ENCODE measurements at regions not wholly inside any gene's neighbourhood (a gene's known extent, or its start where the extent isn't known, plus 50 kb on each side); places are given as distances from the start of the nearest gene placed in this dataset.

DNA sequence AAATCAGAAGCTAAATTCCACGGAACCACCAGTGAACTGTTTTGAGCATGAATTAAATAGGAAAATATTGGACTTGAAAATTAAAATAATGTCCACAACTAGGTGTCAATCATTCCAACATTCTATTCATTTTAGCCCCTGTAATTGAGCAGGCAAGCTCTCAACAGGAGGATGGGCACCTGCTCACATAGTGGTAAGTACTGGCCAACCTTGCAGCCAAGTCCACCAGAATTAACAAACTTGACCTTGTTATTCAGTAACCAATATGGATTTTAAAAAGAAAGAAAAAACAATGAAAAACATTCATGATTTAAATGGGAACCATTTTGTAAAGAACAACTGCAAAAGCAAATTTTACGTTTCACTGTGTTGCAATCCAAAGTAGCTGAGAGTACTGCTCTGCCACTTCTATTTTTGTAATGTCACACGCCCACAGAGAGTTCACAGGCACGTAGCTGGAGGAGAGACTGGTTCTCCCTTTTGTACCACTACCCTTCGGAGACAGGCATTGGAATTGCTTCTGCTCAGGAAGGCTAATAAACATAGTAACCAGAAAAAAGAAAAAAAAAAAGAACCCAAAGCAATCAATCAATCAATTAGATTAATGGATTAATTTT, 75.2 kb upstream of the F13A1 start:
- H3K9me3 Mint-ChIP-seq = peaks cover 0 to 2% (median 0%) of the 10 kb centered on the region in 5 donors
- H3K36me3 Mint-ChIP-seq = no peaks in the 10 kb centered on the region
- CTCF ChIA-PET = no interaction called here
- no peaks in the 10 kb centered on the region for H3K4me1 Mint-ChIP-seq
- H3K4me1 ChIP-seq (ENCODE audit: insufficient read depth, low read length) = no peaks in the 10 kb centered on the region
- H3K4me3 ChIP-seq (ENCODE audit: low read length) = no peak overlapping the region
- no peaks in the 10 kb centered on the region for H3K9me3 ChIP-seq (ENCODE audit: low read length)
- H3K27me3 Mint-ChIP-seq = peaks cover under 1 to 57% of the 10 kb centered on the region in 2 donors
- POLR2A ChIA-PET = no interaction called here
- no peak overlapping the region for H3K4me3 Mint-ChIP-seq
- H3K36me3 ChIP-seq (ENCODE audit: insufficient read depth, low read length) = no peaks in the 10 kb centered on the region
- H3K27ac Mint-ChIP-seq = no peak overlapping the region
- no peak for DNase-seq
- H3K27me3 ChIP-seq (ENCODE audit: insufficient read depth, low read length, poor library complexity, severe bottlenecking) = no peaks in the 10 kb centered on the region
- H3K27ac ChIP-seq (ENCODE audit: low read depth, low read length) = no peak overlapping the region

DNA sequence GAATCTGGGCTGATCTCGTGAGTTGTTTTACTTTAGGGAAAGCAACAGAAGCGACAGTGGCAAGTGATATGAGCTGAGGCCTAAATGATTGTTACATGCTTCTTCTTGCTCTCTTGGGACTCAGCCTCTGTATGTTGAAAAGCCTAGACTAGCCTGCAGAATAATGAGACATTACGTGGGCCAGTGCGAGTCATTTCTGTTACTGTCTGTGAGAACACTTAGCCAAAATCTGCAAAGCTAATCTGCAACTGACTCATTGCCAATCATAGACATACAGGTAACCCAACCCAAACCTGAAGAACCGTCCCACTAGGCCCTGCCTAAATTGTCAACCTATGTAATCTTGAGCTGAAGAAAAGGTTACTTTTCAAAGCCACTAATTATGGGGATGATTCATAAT, 77.4 kb upstream of the F13A1 start:
- ChIA-PET POLR2A (no interaction called here), CTCF (no interaction called here)
- Mint-ChIP-seq H3K9me3 (peaks cover 0 to 2% (median 0%) of the 10 kb centered on the region in 5 donors), H3K36me3 (no peaks in the 10 kb centered on the region), H3K27ac (no peak overlapping the region), H3K4me3 (no peak overlapping the region), H3K4me1 (no peaks in the 10 kb centered on the region), H3K27me3 (peaks cover 0 to 52% of the 10 kb centered on the region in 2 donors)
- Histone ChIP-seq H3K4me3 (ENCODE audit: low read length) (no peak overlapping the region), H3K27me3 (ENCODE audit: insufficient read depth, low read length, poor library complexity, severe bottlenecking) (no peaks in the 10 kb centered on the region), H3K4me1 (ENCODE audit: insufficient read depth, low read length) (no peaks in the 10 kb centered on the region), H3K27ac (ENCODE audit: low read depth, low read length) (no peak overlapping the region), H3K36me3 (ENCODE audit: insufficient read depth, low read length) (no peaks in the 10 kb centered on the region), H3K9me3 (ENCODE audit: low read length) (no peaks in the 10 kb centered on the region)
- no peak for DNase-seq

DNA sequence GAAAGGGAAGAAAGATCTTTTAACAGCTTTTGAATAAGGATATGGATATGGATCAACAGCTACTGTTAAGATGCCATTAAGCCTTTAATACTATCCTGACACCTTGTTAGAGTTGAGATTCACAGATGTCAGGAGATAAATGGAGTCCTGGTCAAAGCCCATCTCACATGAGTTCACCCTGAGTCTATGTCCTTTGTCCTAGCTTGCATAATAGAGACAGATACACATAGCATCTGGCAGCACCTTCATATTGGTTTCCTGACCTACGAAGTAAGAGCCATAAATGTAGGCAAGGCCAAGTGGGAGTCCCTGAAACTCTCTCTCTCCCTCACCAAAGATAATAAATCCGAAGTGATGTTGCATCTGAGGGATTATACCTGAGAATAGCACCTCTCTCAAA, 79.1 kb upstream of the F13A1 start:
- H3K4me1 Mint-ChIP-seq = no peaks in the 10 kb centered on the region
- Histone ChIP-seq H3K27me3 (ENCODE audit: insufficient read depth, low read length, poor library complexity, severe bottlenecking) (no peaks in the 10 kb centered on the region), H3K4me3 (ENCODE audit: low read length) (no peak overlapping the region), H3K4me1 (ENCODE audit: insufficient read depth, low read length) (no peaks in the 10 kb centered on the region), H3K27ac (ENCODE audit: low read depth, low read length) (no peak overlapping the region), H3K36me3 (ENCODE audit: insufficient read depth, low read length) (no peaks in the 10 kb centered on the region), H3K9me3 (ENCODE audit: low read length) (no peaks in the 10 kb centered on the region)
- POLR2A ChIA-PET = no interaction called here
- CTCF ChIA-PET = no interaction called here
- no peak overlapping the region for H3K4me3 Mint-ChIP-seq
- peaks cover 0 to 36% of the 10 kb centered on the region in 2 donors for H3K27me3 Mint-ChIP-seq
- H3K27ac Mint-ChIP-seq = no peak overlapping the region
- no peak for DNase-seq
- H3K36me3 Mint-ChIP-seq = no peaks in the 10 kb centered on the region
- H3K9me3 Mint-ChIP-seq = peaks cover 0 to 2% (median 0%) of the 10 kb centered on the region in 5 donors

DNA sequence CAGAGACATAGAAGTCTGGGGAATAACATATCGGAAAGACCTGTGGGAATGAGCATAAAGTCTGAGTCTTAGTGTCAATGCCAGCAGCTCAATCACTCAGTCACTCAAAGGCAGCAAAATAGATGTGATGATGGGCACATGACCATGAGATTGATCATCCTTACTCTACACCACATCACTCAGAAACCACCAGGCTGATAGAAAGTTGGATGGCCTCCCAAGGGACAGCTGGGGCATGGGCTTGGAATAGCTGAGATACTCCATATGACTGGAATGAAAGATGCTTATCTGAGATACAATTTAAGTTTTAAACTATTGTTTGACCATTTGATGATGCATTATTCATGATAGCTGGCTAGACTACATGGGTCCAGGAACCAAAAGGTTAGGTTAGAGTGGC, 80.9 kb upstream of the F13A1 start:
- Mint-ChIP-seq H3K9me3 (peaks cover 0 to 2% (median 0%) of the 10 kb centered on the region in 5 donors), H3K4me3 (no peak overlapping the region), H3K4me1 (no peaks in the 10 kb centered on the region), H3K36me3 (no peaks in the 10 kb centered on the region), H3K27ac (no peak overlapping the region), H3K27me3 (peaks cover 0 to 28% of the 10 kb centered on the region in 2 donors)
- Histone ChIP-seq H3K36me3 (ENCODE audit: insufficient read depth, low read length) (no peaks in the 10 kb centered on the region), H3K27ac (ENCODE audit: low read depth, low read length) (no peak overlapping the region), H3K4me1 (ENCODE audit: insufficient read depth, low read length) (no peaks in the 10 kb centered on the region), H3K9me3 (ENCODE audit: low read length) (no peaks in the 10 kb centered on the region), H3K4me3 (ENCODE audit: low read length) (no peak overlapping the region), H3K27me3 (ENCODE audit: insufficient read depth, low read length, poor library complexity, severe bottlenecking) (no peaks in the 10 kb centered on the region)
- CTCF ChIA-PET = interaction anchor here (1.0 kb wide), 1 partner anchor 9 kb away, joined by 3 read pairs; no protein-coding TSS in a partner anchor
- no peak for DNase-seq
- POLR2A ChIA-PET = no interaction called here

DNA sequence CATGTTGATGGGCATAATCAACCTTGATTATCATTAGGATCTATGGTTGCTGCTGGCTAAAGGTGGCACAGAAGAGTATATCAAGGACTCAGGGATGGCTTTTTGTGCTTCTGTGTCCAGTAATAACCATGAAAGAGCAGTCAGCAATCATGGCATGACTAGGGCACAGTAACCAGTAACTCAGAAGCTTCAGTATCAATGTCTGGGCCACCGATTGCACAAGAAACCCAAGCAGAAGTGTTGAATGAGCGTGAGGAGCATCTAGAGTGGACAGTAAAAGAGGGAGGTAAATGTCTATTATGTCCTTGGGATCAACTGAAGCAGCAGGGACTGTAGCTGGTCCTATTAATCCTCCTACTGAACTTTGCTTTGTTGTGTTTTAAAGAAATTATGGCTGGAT, 81.5 kb upstream of the F13A1 start:
- H3K4me3 Mint-ChIP-seq = no peak overlapping the region
- no peaks in the 10 kb centered on the region for H3K4me1 ChIP-seq (ENCODE audit: insufficient read depth, low read length)
- no peaks in the 10 kb centered on the region for H3K36me3 Mint-ChIP-seq
- H3K36me3 ChIP-seq (ENCODE audit: insufficient read depth, low read length) = no peaks in the 10 kb centered on the region
- no peak overlapping the region for H3K27ac ChIP-seq (ENCODE audit: low read depth, low read length)
- H3K9me3 Mint-ChIP-seq = peaks cover 0 to 2% (median 0%) of the 10 kb centered on the region in 5 donors
- no peaks in the 10 kb centered on the region for H3K9me3 ChIP-seq (ENCODE audit: low read length)
- CTCF ChIA-PET = no interaction called here
- peaks cover 0 to 22% of the 10 kb centered on the region in 2 donors for H3K27me3 Mint-ChIP-seq
- H3K27ac Mint-ChIP-seq = no peak overlapping the region
- H3K4me3 ChIP-seq (ENCODE audit: low read length) = no peak overlapping the region
- DNase-seq = no peak
- POLR2A ChIA-PET = no interaction called here
- H3K4me1 Mint-ChIP-seq = no peaks in the 10 kb centered on the region
- H3K27me3 ChIP-seq (ENCODE audit: insufficient read depth, low read length, poor library complexity, severe bottlenecking) = no peaks in the 10 kb centered on the region

- Histone ChIP-seq H3K27ac (ENCODE audit: low read depth, low read length) (no peak overlapping the region), H3K9me3 (ENCODE audit: low read length) (no peaks in the 10 kb centered on the region), H3K36me3 (ENCODE audit: insufficient read depth, low read length) (no peaks in the 10 kb centered on the region), H3K4me3 (ENCODE audit: low read length) (no peak overlapping the region), H3K4me1 (ENCODE audit: insufficient read depth, low read length) (no peaks in the 10 kb centered on the region), H3K27me3 (ENCODE audit: insufficient read depth, low read length, poor library complexity, severe bottlenecking) (no peaks in the 10 kb centered on the region)
- CTCF ChIA-PET = no interaction called here
- no peaks in the 10 kb centered on the region for H3K4me1 Mint-ChIP-seq
- H3K27me3 Mint-ChIP-seq = peaks cover 0 to 20% of the 10 kb centered on the region in 2 donors
- H3K36me3 Mint-ChIP-seq = no peaks in the 10 kb centered on the region
- H3K4me3 Mint-ChIP-seq = no peak overlapping the region
- POLR2A ChIA-PET = no interaction called here
- DNase-seq = no peak
- no peak overlapping the region for H3K27ac Mint-ChIP-seq
- peaks cover 0 to under 1% (median 0%) of the 10 kb centered on the region in 5 donors for H3K9me3 Mint-ChIP-seq
Observed at GRCh38 chr6:6402591-6402990, 82.1 kb upstream of the F13A1 start.

DNA sequence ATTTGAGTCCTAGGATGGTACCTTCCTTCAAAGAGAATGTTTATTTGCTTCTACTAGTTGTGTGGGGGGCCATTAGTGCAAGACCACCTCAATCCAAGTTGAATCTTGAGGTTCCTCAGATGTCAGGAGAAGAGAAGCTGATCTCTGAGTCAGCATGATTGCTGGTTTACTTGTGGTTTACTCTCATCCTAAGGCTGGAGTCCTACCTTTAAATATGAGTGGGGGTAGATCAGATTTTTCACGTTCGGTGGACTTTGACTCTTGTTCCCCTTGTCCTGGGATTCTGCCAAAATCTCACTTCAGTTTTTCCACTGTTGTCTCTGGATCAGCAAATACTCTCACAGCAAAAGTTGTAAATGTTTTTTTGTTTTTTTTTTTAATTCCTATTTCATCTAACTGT, 84.6 kb upstream of the F13A1 start:
- POLR2A ChIA-PET = no interaction called here
- no peak for DNase-seq
- peaks cover 1 to 16% of the 10 kb centered on the region in 2 donors for H3K27me3 Mint-ChIP-seq
- H3K9me3 ChIP-seq (ENCODE audit: low read length) = no peaks in the 10 kb centered on the region
- H3K27ac Mint-ChIP-seq = no peak overlapping the region
- H3K27ac ChIP-seq (ENCODE audit: low read depth, low read length) = no peak overlapping the region
- H3K27me3 ChIP-seq (ENCODE audit: insufficient read depth, low read length, poor library complexity, severe bottlenecking) = no peaks in the 10 kb centered on the region
- no peaks in the 10 kb centered on the region for H3K9me3 Mint-ChIP-seq
- H3K4me1 Mint-ChIP-seq = no peaks in the 10 kb centered on the region
- no peaks in the 10 kb centered on the region for H3K4me1 ChIP-seq (ENCODE audit: insufficient read depth, low read length)
- no peaks in the 10 kb centered on the region for H3K36me3 Mint-ChIP-seq
- H3K4me3 ChIP-seq (ENCODE audit: low read length) = no peak overlapping the region
- no peaks in the 10 kb centered on the region for H3K36me3 ChIP-seq (ENCODE audit: insufficient read depth, low read length)
- CTCF ChIA-PET = no interaction called here
- no peak overlapping the region for H3K4me3 Mint-ChIP-seq

DNA sequence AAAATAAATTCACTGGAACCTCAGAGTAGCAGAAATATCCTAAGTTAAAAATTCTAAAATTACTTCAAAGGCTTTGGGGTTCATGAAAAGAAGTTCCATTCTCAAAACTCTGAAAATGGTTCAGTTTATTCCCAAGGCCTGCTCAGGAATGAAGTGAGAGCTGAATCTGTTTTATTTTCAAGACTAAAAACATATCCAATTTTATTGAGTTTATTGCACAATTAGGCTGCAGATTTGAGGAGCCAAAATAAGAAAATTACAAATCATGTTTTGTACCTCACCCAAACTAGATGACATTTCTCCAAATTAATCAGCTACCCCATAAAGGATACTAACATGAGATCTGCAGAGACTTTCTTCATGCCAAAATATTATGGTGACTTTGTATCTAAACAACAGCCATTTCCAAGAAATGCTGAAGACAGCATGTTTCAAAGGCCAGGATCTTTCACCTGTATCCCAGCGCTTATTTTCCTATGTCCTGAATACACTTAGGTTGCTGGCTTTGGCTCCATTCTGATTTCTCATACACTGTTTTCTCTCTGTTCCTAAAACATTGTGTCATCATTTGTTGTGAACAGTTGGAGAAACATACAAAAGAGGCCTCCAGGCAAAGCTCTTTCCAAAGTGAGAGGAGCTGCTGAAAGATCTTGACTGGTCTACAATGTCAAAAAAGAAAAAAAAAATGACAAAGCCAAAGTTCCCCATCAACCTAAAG, 85.7 kb upstream of the F13A1 start:
- Mint-ChIP-seq H3K9me3 (no peaks in the 10 kb centered on the region), H3K27ac (no peak overlapping the region), H3K36me3 (no peaks in the 10 kb centered on the region), H3K27me3 (peaks cover 1 to 11% of the 10 kb centered on the region in 2 donors), H3K4me1 (no peaks in the 10 kb centered on the region), H3K4me3 (no peak overlapping the region)
- no peaks in the 10 kb centered on the region for H3K36me3 ChIP-seq (ENCODE audit: insufficient read depth, low read length)
- ChIA-PET POLR2A (no interaction called here), CTCF (no interaction called here)
- H3K4me1 ChIP-seq (ENCODE audit: insufficient read depth, low read length) = no peaks in the 10 kb centered on the region
- H3K9me3 ChIP-seq (ENCODE audit: low read length) = no peaks in the 10 kb centered on the region
- no peak overlapping the region for H3K27ac ChIP-seq (ENCODE audit: low read depth, low read length)
- H3K4me3 ChIP-seq (ENCODE audit: low read length) = no peak overlapping the region
- no peaks in the 10 kb centered on the region for H3K27me3 ChIP-seq (ENCODE audit: insufficient read depth, low read length, poor library complexity, severe bottlenecking)
- no peak for DNase-seq
